Mammary epithelial cell (primary cell): ENCODE measurements at regions not wholly inside any gene's neighbourhood (a gene's known extent, or its start where the extent isn't known, plus 50 kb on each side); places are given as distances from the start of the nearest gene placed in this dataset.

Experiments
- CTCF ChIP-seq, 2 donors: IDR thresholded peaks in 1 of 2; conservative IDR thresholded peaks in 1 of 2; 2 replicates each; pipeline ENCODE4 v1.5.1; 2011 to 2012; ENCODE audit warnings: inconsistent platforms in 2 of 2, low read length in 2 of 2, mild to moderate bottlenecking in 2 of 2, control low read depth in 1 of 2, low read depth in 1 of 2; ENCODE audit not compliant: insufficient read depth in 1 of 2; ENCODE audit errors: extremely low read depth in 1 of 2
- EZH2 ChIP-seq: IDR thresholded peaks from 2 replicates; pipeline ENCODE4 v1.6.1; 2012; ENCODE audit warnings: low read length, inconsistent platforms, borderline replicate concordance

GRCh38 chr20:6606651-6607050 lies 160.8 kb upstream of the BMP2 start:
- TF ChIP-seq CTCF (conservative IDR thresholded peaks at IDR 0.05 in 1 of 2, IDR thresholded peaks at IDR 0.05 in 1 of 2; ENCODE audit: extremely low read depth in 1 of 2, insufficient read depth in 1 of 2, low read depth in 1 of 2, low read length in 2 of 2) = no peak
- no peak for TF ChIP-seq EZH2
